ENCODE measurements at regions not wholly inside any gene's neighbourhood (a gene's known extent, or its start where the extent isn't known, plus 50 kb on each side); places are given as distances from the start of the nearest gene placed in this dataset.
A peak's percentile ranks its signal among the peaks of the same experiment; 100 is the strongest.

GRCh38 chr4:13980317-13981310 is 353.1 kb upstream of the BOD1L1 start:
- no peaks in the 10 kb centered on the region for H3K4me1 Mint-ChIP-seq
- peaks cover 6% of the 10 kb centered on the region for H3K9me3 Mint-ChIP-seq
- no peak for TF ChIP-seq CTCF (IDR thresholded peaks at IDR 0.05)
- H3K4me3 Mint-ChIP-seq = no peak overlapping the region
- H3K36me3 Mint-ChIP-seq (ENCODE audit: low read depth) = no peaks in the 10 kb centered on the region
- peaks cover 5% of the 10 kb centered on the region for H3K27me3 Mint-ChIP-seq (ENCODE audit: low read depth, poor library complexity)
- no peak overlapping the region for H3K27ac Mint-ChIP-seq
- no peak for DNase-seq

- Mint-ChIP-seq H3K4me3 (no peak overlapping the region), H3K9me3 (no peaks in the 10 kb centered on the region), H3K27me3 (ENCODE audit: low read depth, poor library complexity) (peaks cover 5% of the 10 kb centered on the region)
Observed at GRCh38 chr4:13981499-13981898, 354.0 kb upstream of the BOD1L1 start.

GRCh38 chr4:13982010-13982409 is 354.5 kb upstream of the BOD1L1 start:
- Mint-ChIP-seq H3K4me1 (no peaks in the 10 kb centered on the region), H3K36me3 (ENCODE audit: low read depth) (no peaks in the 10 kb centered on the region), H3K4me3 (no peak overlapping the region), H3K27ac (no peak overlapping the region), H3K9me3 (no peaks in the 10 kb centered on the region), H3K27me3 (ENCODE audit: low read depth, poor library complexity) (peaks cover 5% of the 10 kb centered on the region)
- no peak for DNase-seq
- TF ChIP-seq CTCF (IDR thresholded peaks at IDR 0.05) = no peak

More at GRCh38 chr4:13981499-13981898, 354.0 kb upstream of the BOD1L1 start:
- no peak for DNase-seq
- H3K36me3 Mint-ChIP-seq (ENCODE audit: low read depth) = no peaks in the 10 kb centered on the region
- no peak for TF ChIP-seq CTCF (IDR thresholded peaks at IDR 0.05)
- no peak overlapping the region for H3K27ac Mint-ChIP-seq
- no peaks in the 10 kb centered on the region for H3K4me1 Mint-ChIP-seq

- Mint-ChIP-seq H3K4me3 (no peak overlapping the region), H3K36me3 (ENCODE audit: low read depth) (no peaks in the 10 kb centered on the region), H3K4me1 (no peaks in the 10 kb centered on the region), H3K9me3 (no peaks in the 10 kb centered on the region), H3K27ac (peak overlapping the region; percentile 43), H3K27me3 (ENCODE audit: low read depth, poor library complexity) (peaks cover 5% of the 10 kb centered on the region)
- no peak for DNase-seq
- no peak for TF ChIP-seq CTCF (IDR thresholded peaks at IDR 0.05)
Observed at GRCh38 chr4:13983189-13983790, 355.8 kb upstream of the BOD1L1 start.

- H3K4me3 Mint-ChIP-seq = no peak overlapping the region
- no peak overlapping the region for H3K27ac Mint-ChIP-seq
- peaks cover 5% of the 10 kb centered on the region for H3K27me3 Mint-ChIP-seq (ENCODE audit: low read depth, poor library complexity)
- H3K36me3 Mint-ChIP-seq (ENCODE audit: low read depth) = no peaks in the 10 kb centered on the region
- no peaks in the 10 kb centered on the region for H3K9me3 Mint-ChIP-seq
- peaks cover 9% of the 10 kb centered on the region for H3K4me1 Mint-ChIP-seq
- no peak for TF ChIP-seq CTCF (IDR thresholded peaks at IDR 0.05)
- no peak for DNase-seq
Observed at GRCh38 chr4:13984991-13985800, 357.7 kb upstream of the BOD1L1 start.
